Kidney epithelial cell (primary cell): ENCODE measurements at regions not wholly inside any gene's neighbourhood (a gene's known extent, or its start where the extent isn't known, plus 50 kb on each side); places are given as distances from the start of the nearest gene placed in this dataset.

Experiments
- DNase-seq: peaks from one replicate; pipeline ENCODE4 v3.0.0-alpha.2; 2010; ENCODE audit warnings: low read depth
- H3K27me3 ChIP-seq: 2 replicates; pipeline ENCODE4 v1.6.0; 2011; ENCODE audit warnings: low read length; ENCODE audit not compliant: control insufficient read depth, insufficient read depth
- H3K36me3 ChIP-seq: 2 replicates; pipeline ENCODE4 v1.5.1; 2011; ENCODE audit warnings: low read length; ENCODE audit not compliant: control insufficient read depth, insufficient read depth
- H3K4me3 ChIP-seq: 2 replicates; pipeline ENCODE4 v1.5.1; 2011; ENCODE audit warnings: low read depth, mild to moderate bottlenecking, control low read depth, low read length
- TF ChIP-seq, protein P1 (sequence below): IDR thresholded peaks from 2 replicates; pipeline ENCODE4 v1.5.1; 2011; ENCODE audit warnings: mild to moderate bottlenecking, moderate library complexity, low read length, control low read depth, inconsistent platforms; ENCODE audit not compliant: insufficient read depth, poor library complexity, severe bottlenecking

DNA sequence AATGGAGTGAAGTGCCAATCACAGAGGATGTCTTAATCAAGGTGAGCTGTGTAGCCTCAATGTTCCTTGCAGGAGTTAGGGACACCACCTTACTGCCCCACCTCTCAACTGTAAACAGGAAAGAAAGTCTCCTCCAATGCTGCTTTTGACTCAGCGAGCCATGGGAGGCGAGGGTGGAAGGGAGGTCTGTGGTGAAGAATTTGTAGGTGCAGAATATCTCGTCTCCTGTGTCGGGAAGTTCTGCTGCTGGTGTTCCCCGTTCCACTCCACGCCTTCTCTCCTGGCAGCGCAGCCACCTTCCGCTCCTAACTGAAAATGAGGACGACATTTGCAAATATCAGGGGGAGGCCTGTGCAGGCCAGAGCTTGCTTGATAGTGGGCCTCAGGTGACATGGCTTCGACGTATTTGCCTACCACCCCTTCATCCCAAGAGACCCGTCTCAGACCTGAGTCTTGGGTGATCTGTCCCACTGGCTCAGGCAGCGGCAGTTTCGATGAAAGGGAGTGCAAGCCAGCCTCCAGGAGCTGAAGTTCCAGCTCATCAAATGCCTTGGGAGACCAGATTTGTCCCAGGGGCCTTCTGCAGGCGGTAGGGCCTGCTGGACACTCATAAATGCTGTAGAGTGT is 368.3 kb upstream of the C1orf174 start:
- Histone ChIP-seq H3K4me3 (no peak overlapping the region), H3K27me3 (no peaks in the 10 kb centered on the region), H3K36me3 (no peaks in the 10 kb centered on the region)
- DNase-seq = no peak
- TF ChIP-seq, protein P1, sequence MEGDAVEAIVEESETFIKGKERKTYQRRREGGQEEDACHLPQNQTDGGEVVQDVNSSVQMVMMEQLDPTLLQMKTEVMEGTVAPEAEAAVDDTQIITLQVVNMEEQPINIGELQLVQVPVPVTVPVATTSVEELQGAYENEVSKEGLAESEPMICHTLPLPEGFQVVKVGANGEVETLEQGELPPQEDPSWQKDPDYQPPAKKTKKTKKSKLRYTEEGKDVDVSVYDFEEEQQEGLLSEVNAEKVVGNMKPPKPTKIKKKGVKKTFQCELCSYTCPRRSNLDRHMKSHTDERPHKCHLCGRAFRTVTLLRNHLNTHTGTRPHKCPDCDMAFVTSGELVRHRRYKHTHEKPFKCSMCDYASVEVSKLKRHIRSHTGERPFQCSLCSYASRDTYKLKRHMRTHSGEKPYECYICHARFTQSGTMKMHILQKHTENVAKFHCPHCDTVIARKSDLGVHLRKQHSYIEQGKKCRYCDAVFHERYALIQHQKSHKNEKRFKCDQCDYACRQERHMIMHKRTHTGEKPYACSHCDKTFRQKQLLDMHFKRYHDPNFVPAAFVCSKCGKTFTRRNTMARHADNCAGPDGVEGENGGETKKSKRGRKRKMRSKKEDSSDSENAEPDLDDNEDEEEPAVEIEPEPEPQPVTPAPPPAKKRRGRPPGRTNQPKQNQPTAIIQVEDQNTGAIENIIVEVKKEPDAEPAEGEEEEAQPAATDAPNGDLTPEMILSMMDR = no peak

DNA sequence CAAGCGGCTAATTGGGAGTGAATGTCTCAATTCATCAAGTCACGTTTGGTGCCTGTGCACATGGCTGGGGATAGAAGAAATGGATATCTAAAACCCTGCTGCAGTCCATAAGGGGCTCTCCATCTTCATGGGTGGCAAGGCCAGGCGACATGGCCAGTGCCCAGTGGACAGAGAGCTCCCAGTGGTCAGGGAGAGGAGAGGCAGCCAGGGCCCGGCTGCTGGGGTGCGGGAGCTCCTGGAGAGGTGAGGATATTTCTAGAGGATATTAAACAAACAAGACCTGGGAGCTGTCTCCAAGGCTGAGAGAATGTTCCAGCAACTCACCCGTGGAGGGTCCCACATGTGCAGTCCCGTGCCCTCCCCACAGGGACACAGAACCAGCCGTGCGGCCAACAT is 368.8 kb upstream of the C1orf174 start:
- Histone ChIP-seq H3K27me3 (no peaks in the 10 kb centered on the region), H3K4me3 (no peak overlapping the region), H3K36me3 (no peaks in the 10 kb centered on the region)
- TF ChIP-seq, protein P1 = no peak
- no peak for DNase-seq

DNA sequence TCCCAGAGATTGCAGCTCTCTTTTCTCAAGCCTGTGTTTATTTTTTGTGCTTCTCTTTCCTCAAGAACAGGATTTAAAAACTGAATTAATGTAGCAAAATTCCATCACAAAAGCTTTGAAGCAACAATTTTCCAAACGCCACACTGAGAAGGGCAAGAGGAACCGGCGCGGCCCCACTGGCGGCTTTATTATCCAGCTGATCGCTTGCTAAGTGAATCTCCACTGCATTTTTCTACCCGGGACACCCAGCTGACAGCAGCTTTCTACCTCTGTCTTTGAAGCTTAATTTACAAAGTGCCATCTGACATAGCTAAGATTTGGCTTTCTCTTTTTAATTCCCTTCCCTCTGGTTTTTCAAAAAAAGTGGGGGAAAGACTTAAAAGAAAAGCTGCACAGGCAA is 369.3 kb upstream of the C1orf174 start:
- Histone ChIP-seq H3K27me3 (no peaks in the 10 kb centered on the region), H3K4me3 (no peak overlapping the region), H3K36me3 (no peaks in the 10 kb centered on the region)
- TF ChIP-seq, protein P1 = no peak
- no peak for DNase-seq

DNA sequence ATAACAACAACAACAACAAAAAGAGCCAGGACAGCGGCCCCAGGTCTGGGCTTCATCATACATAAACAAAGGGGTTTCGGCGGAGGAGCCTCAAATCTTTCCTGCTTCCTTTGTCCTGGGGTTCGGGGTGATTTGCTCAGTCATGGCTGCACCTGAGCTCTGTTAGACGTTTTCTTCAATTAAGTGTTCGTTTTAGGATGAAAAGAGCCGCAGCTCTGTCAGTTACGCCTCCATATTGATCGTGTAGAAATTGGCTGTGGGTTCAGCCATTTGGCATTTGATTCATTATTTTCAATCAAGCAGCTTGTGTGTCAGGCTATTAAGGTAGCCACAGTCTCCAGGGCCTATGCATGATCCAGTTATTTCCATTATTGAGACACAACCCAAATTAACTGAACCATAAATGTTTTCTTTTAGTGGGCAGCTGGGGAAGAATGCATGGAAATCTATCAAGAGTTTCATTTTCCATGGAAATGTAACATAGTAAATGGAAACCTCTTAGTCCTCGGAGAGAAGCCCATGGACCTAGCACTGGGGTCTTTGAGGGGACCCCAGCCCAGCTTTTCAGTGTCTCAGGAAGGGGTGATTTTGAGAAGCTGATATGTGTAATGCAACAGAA is 370.0 kb upstream of the C1orf174 start:
- Histone ChIP-seq H3K27me3 (no peaks in the 10 kb centered on the region), H3K4me3 (no peak overlapping the region), H3K36me3 (no peaks in the 10 kb centered on the region)
- no peak for DNase-seq
- TF ChIP-seq, protein P1 = no peak

DNA sequence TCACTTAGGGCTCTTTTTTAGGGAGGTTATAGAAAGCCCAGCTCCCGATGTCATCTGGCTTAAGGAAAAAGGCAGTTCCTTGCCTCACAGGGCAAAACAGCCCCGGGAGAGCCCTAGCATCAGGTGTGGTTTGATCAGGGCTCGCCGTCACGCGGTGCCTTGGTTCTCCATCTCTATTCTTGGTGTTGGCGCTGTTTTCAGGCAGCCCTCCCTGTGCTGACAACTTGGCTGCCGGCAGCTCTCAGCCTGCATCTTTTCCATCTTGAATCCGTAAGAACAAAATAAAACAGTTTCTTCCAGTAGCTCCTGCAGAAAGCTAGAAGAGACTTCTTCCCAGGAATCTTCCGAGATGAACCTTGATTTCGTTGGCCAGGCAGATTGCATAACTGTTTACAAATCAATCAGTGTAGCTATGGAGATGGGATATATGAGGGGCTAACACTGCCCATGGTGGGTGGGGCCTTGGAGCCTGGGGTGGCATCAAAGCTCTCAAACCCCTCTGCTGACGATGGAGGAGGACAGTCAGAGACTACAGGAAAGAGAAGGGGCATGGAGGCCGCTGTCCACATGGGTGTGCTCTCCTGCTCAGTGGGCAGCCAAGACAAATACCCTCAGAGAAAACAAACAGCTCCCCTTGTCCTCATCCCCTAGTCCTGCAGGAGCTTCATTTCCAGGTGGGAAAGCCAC is 370.7 kb upstream of the C1orf174 start:
- Histone ChIP-seq H3K4me3 (no peak overlapping the region), H3K36me3 (no peaks in the 10 kb centered on the region), H3K27me3 (no peaks in the 10 kb centered on the region)
- TF ChIP-seq, protein P1 = no peak
- DNase-seq = no peak
